ENCODE measurements at regions not wholly inside any gene's neighbourhood (a gene's known extent, or its start where the extent isn't known, plus 50 kb on each side); places are given as distances from the start of the nearest gene placed in this dataset.

DNA sequence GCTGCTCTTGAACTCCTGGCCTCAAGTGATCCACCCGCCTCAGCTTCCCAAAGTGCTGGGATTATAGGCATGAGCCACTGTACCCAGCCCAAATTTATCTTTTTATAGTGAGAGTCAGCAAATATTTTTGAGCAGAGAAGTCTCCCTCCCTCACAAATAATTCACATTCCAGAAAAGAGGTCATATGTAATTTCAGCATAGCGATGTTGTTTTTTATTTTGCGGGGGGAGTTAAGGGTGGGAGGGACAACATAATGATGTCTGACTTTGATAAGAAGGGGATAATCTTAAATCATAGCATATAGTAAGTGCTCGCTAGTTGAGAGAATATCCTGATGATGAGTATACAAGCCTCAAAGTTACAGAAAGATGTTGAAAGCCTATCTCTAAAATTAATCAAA is 1090.2 kb upstream of the ACVR2A start:
- ATAC-seq, result no peak
- TF ChIP-seq, protein P1, sequence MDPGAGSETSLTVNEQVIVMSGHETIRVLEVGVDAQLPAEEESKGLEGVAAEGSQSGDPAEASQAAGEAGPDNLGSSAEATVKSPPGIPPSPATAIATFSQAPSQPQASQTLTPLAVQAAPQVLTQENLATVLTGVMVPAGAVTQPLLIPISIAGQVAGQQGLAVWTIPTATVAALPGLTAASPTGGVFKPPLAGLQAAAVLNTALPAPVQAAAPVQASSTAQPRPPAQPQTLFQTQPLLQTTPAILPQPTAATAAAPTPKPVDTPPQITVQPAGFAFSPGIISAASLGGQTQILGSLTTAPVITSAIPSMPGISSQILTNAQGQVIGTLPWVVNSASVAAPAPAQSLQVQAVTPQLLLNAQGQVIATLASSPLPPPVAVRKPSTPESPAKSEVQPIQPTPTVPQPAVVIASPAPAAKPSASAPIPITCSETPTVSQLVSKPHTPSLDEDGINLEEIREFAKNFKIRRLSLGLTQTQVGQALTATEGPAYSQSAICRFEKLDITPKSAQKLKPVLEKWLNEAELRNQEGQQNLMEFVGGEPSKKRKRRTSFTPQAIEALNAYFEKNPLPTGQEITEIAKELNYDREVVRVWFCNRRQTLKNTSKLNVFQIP (CRISPR knock-in tag; IDR thresholded peaks at IDR 0.05; ENCODE audit: borderline replicate concordance, low read depth), result no peak
- TF ChIP-seq TOX (CRISPR knock-in tag; IDR thresholded peaks at IDR 0.05; ENCODE audit: borderline replicate concordance), result no peak
- TF ChIP-seq PPARA (CRISPR knock-in tag; IDR thresholded peaks at IDR 0.05; ENCODE audit: borderline replicate concordance), result no peak
- TF ChIP-seq ISL1 (CRISPR knock-in tag; IDR thresholded peaks at IDR 0.05), result no peak
- no peak for TF ChIP-seq ZFP3 (CRISPR knock-in tag; IDR thresholded peaks at IDR 0.05)
- no peak for TF ChIP-seq ARNTL (CRISPR knock-in tag; IDR thresholded peaks at IDR 0.05; ENCODE audit: borderline replicate concordance, low read depth)
- TF ChIP-seq CSDC2 (CRISPR knock-in tag; IDR thresholded peaks at IDR 0.05), result no peak
- no peak for TF ChIP-seq SNAI2 (CRISPR knock-in tag; IDR thresholded peaks at IDR 0.05)
- TF ChIP-seq ZNF70 (CRISPR knock-in tag; IDR thresholded peaks at IDR 0.05), result no peak

DNA sequence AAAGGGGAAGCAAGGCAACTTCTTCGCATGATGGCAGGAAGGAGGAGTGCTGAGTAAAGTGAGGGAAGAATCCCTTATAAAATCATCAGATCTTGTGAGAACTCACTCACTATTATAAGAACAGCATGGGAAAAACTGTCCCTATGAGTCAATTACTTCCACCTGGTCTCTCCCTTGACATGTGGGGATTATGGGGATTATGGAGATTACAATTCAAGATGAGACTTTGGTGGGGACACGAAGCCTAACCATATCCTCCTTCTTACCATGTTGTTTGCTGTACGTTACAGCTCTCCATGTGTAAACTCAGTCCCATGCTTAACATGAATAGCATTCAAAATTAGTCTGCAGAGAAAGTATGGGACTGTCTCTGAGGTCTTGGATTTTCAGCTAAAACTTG is 1096.8 kb upstream of the ACVR2A start:
- no peak for ATAC-seq
- TF ChIP-seq CSDC2 (CRISPR knock-in tag; IDR thresholded peaks at IDR 0.05) (no peak), ZNF70 (CRISPR knock-in tag; IDR thresholded peaks at IDR 0.05) (no peak), TSHZ2 (CRISPR knock-in tag; IDR thresholded peaks at IDR 0.05) (no peak), ZNF8 (CRISPR knock-in tag; IDR thresholded peaks at IDR 0.05) (no peak), PATZ1 (CRISPR knock-in tag; IDR thresholded peaks at IDR 0.05; ENCODE audit: borderline replicate concordance) (no peak)

DNA sequence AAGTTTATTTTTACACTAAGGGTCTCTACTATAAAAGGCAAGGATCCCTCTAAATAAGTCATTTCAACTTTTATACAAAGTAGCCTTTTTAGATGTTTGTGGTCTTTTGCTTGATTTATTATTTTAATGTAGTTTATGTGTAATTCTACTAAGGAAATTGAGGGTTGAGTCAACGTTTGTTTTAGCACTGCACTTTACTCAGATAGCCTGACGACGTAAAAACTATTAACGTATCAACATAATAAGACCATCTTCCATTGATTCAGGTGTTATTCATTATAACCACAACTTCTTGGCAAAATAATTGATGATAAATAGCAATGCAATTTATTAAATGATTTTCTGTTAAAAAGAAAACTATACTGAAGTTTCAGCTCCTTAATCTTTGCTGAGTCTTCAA is 1103.6 kb upstream of the ACVR2A start:
- ATAC-seq, result no peak
- no peak for TF ChIP-seq TSHZ2 (CRISPR knock-in tag; IDR thresholded peaks at IDR 0.05)
- no peak for TF ChIP-seq ISL1 (CRISPR knock-in tag; IDR thresholded peaks at IDR 0.05)
- no peak for TF ChIP-seq ESRRG (CRISPR knock-in tag; IDR thresholded peaks at IDR 0.05)
- TF ChIP-seq ZFP30 (CRISPR knock-in tag; IDR thresholded peaks at IDR 0.05), result no peak
- no peak for TF ChIP-seq TCF4 (CRISPR knock-in tag; IDR thresholded peaks at IDR 0.05; ENCODE audit: borderline replicate concordance)
- no peak for TF ChIP-seq OSR1 (CRISPR knock-in tag; IDR thresholded peaks at IDR 0.05)
- TF ChIP-seq, protein P1 (CRISPR knock-in tag; IDR thresholded peaks at IDR 0.05; ENCODE audit: borderline replicate concordance, low read depth), result no peak
- TF ChIP-seq GLIS3 (CRISPR knock-in tag; IDR thresholded peaks at IDR 0.05), result no peak
- TF ChIP-seq, protein P2, sequence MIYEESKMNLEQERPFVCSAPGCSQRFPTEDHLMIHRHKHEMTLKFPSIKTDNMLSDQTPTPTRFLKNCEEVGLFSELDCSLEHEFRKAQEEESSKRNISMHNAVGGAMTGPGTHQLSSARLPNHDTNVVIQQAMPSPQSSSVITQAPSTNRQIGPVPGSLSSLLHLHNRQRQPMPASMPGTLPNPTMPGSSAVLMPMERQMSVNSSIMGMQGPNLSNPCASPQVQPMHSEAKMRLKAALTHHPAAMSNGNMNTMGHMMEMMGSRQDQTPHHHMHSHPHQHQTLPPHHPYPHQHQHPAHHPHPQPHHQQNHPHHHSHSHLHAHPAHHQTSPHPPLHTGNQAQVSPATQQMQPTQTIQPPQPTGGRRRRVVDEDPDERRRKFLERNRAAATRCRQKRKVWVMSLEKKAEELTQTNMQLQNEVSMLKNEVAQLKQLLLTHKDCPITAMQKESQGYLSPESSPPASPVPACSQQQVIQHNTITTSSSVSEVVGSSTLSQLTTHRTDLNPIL (CRISPR knock-in tag; IDR thresholded peaks at IDR 0.05; ENCODE audit: low read depth), result no peak
- no peak for TF ChIP-seq ZNF8 (CRISPR knock-in tag; IDR thresholded peaks at IDR 0.05)
- TF ChIP-seq PATZ1 (CRISPR knock-in tag; IDR thresholded peaks at IDR 0.05; ENCODE audit: borderline replicate concordance), result no peak
- no peak for TF ChIP-seq SNAI2 (CRISPR knock-in tag; IDR thresholded peaks at IDR 0.05)
- no peak for TF ChIP-seq ZNF70 (CRISPR knock-in tag; IDR thresholded peaks at IDR 0.05)
